Body of pancreas (tissue), 4 donors: ENCODE measurements at regions not wholly inside any gene's neighbourhood (a gene's known extent, or its start where the extent isn't known, plus 50 kb on each side); places are given as distances from the start of the nearest gene placed in this dataset.

Source experiments
- ATAC-seq: fragments of 150-250 bp; one replicate; pipeline ENCODE4 v1.9.1; 2016
- DNase-seq, 4 donors: peaks; one replicate each; pipeline ENCODE4 v3.0.0-alpha.2; 2019
- H3K27ac ChIP-seq, 4 donors: fragments of 200-600 bp; sonication (generic); 1 replicate in 3 of 4; 2 replicates in 1 of 4; pipeline versions ENCODE4 v1.5.1 to v1.6.1; 2016 to 2019; ENCODE audit warnings: mild to moderate bottlenecking in 1 of 4, mixed read lengths in 1 of 4, moderate library complexity in 1 of 4
- H3K27me3 ChIP-seq, 2 donors: fragments of 200-600 bp; sonication (generic); one replicate each; pipeline ENCODE4 v1.6.0; 2016; ENCODE audit warnings: mild to moderate bottlenecking in 1 of 2
- H3K36me3 ChIP-seq, 2 donors: fragments of 200-600 bp; sonication (generic); replicated peaks in 1 of 2; 2 replicates each; pipeline ENCODE4 v1.5.1; 2016; ENCODE audit warnings: low read depth in 2 of 2; ENCODE audit not compliant: insufficient read depth in 1 of 2
- H3K4me1 ChIP-seq: fragments of 200-600 bp; sonication (generic); one replicate; pipeline ENCODE4 v1.6.0; 2016
- H3K4me3 ChIP-seq, 2 donors: fragments of 200-600 bp; sonication (generic); 1 replicate in 1 of 2; 2 replicates in 1 of 2; pipeline ENCODE4 v1.5.1; 2016 to 2019
- H3K9me3 ChIP-seq, 3 donors: fragments of 200-600 bp; sonication (generic); 1 replicate in 2 of 3; 2 replicates in 1 of 3; pipeline ENCODE4 v1.5.1; 2016
- CTCF ChIP-seq, 7 experiments: fragments of 450-650 bp in 4 of 7; fragments of 200-600 bp in 3 of 7; sonication (generic) in 3 of 7; IDR thresholded peaks; one replicate each; pipeline ENCODE4 v1.5.1; 2016 to 2019; ENCODE audit warnings: antibody characterized with exemption in 7 of 7
- POLR2A ChIP-seq, 3 donors: fragments of 450-650 bp; IDR thresholded peaks; one replicate each; pipeline ENCODE4 v1.6.1; 2016; ENCODE audit warnings: antibody characterized with exemption in 3 of 3, mild to moderate bottlenecking in 2 of 3
- WGBS, 2 donors: methylation state at CpG; one replicate each; pipeline ENCODE4 v1.1.5; 2017; 5-methylcytosine and 5-hydroxymethylcytosine counted together
- intact Hi-C: fragments of 100-400 bp; cut with DNase I; formaldehyde crosslinking; loops from one replicate; pipeline ENCODE4 v1.15.1; 2023

GRCh38 chrX:125778261-125778660 is 387.8 kb downstream of the DCAF12L2 start:
- no peak overlapping the region for H3K4me3 ChIP-seq
- H3K9me3 ChIP-seq, result no peaks in the 10 kb centered on the region
- H3K27me3 ChIP-seq, result no peaks in the 10 kb centered on the region
- no peak for DNase-seq
- H3K36me3 ChIP-seq, result no peaks in the 10 kb centered on the region
- intact Hi-C loops, result no loop called here
- WGBS, 2 donors, result 32 to 50% methylated on average over 3 of the region's 3 CpGs
- no peak for ATAC-seq
- no peak for TF ChIP-seq CTCF (IDR thresholded peaks at IDR 0.05)
- TF ChIP-seq POLR2A (IDR thresholded peaks at IDR 0.05), result no peak
- H3K4me1 ChIP-seq, result no peaks in the 10 kb centered on the region
- H3K27ac ChIP-seq, result no peak overlapping the region

- 14 to 17% methylated on average over 2 of the region's 2 CpGs for WGBS, 2 donors
- DNase-seq, result no peak
- Histone ChIP-seq H3K9me3 (no peaks in the 10 kb centered on the region), H3K4me1 (no peaks in the 10 kb centered on the region), H3K27ac (no peak overlapping the region), H3K36me3 (no peaks in the 10 kb centered on the region), H3K27me3 (no peaks in the 10 kb centered on the region), H3K4me3 (no peak overlapping the region)
- intact Hi-C loops, result no loop called here
- ATAC-seq, result no peak
- TF ChIP-seq CTCF (IDR thresholded peaks at IDR 0.05), result no peak
- no peak for TF ChIP-seq POLR2A (IDR thresholded peaks at IDR 0.05)
Measured at GRCh38 chrX:125782184-125782583, 383.9 kb downstream of the DCAF12L2 start.

- H3K4me3 ChIP-seq, result no peak overlapping the region
- no peaks in the 10 kb centered on the region for H3K4me1 ChIP-seq
- no peak for ATAC-seq
- intact Hi-C loops, result no loop called here
- no peaks in the 10 kb centered on the region for H3K9me3 ChIP-seq
- no peak for TF ChIP-seq CTCF (IDR thresholded peaks at IDR 0.05)
- 10 to 43% methylated on average over 1 to 2 of the region's 2 CpGs for WGBS, 2 donors
- no peaks in the 10 kb centered on the region for H3K36me3 ChIP-seq
- H3K27ac ChIP-seq, result no peak overlapping the region
- H3K27me3 ChIP-seq, result no peaks in the 10 kb centered on the region
- no peak for DNase-seq
Measured at GRCh38 chrX:125786316-125786715, 379.8 kb downstream of the DCAF12L2 start.

- no peaks in the 10 kb centered on the region for H3K9me3 ChIP-seq
- no peak overlapping the region for H3K27ac ChIP-seq
- no peaks in the 10 kb centered on the region for H3K4me1 ChIP-seq
- ATAC-seq, result no peak
- H3K4me3 ChIP-seq, result no peak overlapping the region
- H3K27me3 ChIP-seq, result no peaks in the 10 kb centered on the region
- no peak for DNase-seq
- no peaks in the 10 kb centered on the region for H3K36me3 ChIP-seq
- intact Hi-C loops, result no loop called here
- WGBS, 2 donors, result 57 to 63% methylated on average over 4 of the region's 4 CpGs
- TF ChIP-seq POLR2A (IDR thresholded peaks at IDR 0.05) (no peak), CTCF (IDR thresholded peaks at IDR 0.05) (no peak)
Measured at GRCh38 chrX:125791787-125792186, 374.3 kb downstream of the DCAF12L2 start.

- Histone ChIP-seq H3K36me3 (no peaks in the 10 kb centered on the region), H3K27ac (no peak overlapping the region), H3K4me3 (no peak overlapping the region), H3K4me1 (no peaks in the 10 kb centered on the region), H3K27me3 (no peaks in the 10 kb centered on the region), H3K9me3 (no peaks in the 10 kb centered on the region)
- intact Hi-C loops, result no loop called here
- 61 to 66% methylated on average over 3 to 4 of the region's 4 CpGs for WGBS, 2 donors
- no peak for TF ChIP-seq CTCF (IDR thresholded peaks at IDR 0.05)
- TF ChIP-seq POLR2A (IDR thresholded peaks at IDR 0.05), result no peak
- DNase-seq (no peak), ATAC-seq (no peak)
Measured at GRCh38 chrX:125810856-125811255, 355.2 kb downstream of the DCAF12L2 start.
